Activated naive CD8-positive, alpha-beta T cell treated with anti-CD3 and anti-CD28 coated beads for 36 hours (primary cell): ENCODE measurements at regions not wholly inside any gene's neighbourhood (a gene's known extent, or its start where the extent isn't known, plus 50 kb on each side); places are given as distances from the start of the nearest gene placed in this dataset.

Experiments
- DNase-seq: peaks from one replicate; pipeline ENCODE4 v3.0.0; 2021
- H3K27ac Mint-ChIP-seq: one replicate; pipeline ENCODE4 v1.8.0; 2022; ENCODE audit warnings: mild to moderate bottlenecking, moderate library complexity, mixed read lengths
- H3K27me3 Mint-ChIP-seq: one replicate; pipeline ENCODE4 v1.8.0; 2022; ENCODE audit warnings: mild to moderate bottlenecking, mixed read lengths
- H3K36me3 Mint-ChIP-seq: one replicate; pipeline ENCODE4 v1.8.0; 2021; ENCODE audit warnings: mild to moderate bottlenecking, mixed read lengths
- H3K4me1 Mint-ChIP-seq: one replicate; pipeline ENCODE4 v1.8.0; 2021; ENCODE audit warnings: mixed read lengths
- H3K4me3 Mint-ChIP-seq: one replicate; pipeline ENCODE4 v1.8.0; 2022; ENCODE audit warnings: mild to moderate bottlenecking, moderate library complexity, mixed read lengths
- H3K9me3 Mint-ChIP-seq: one replicate; pipeline ENCODE4 v1.8.0; 2022; ENCODE audit warnings: mixed read lengths

GRCh38 chr11:103699216-103699615 lies 337.2 kb upstream of the DDI1 start:
- Mint-ChIP-seq H3K27ac (no peak overlapping the region), H3K36me3 (no peaks in the 10 kb centered on the region), H3K4me3 (no peak overlapping the region), H3K9me3 (peaks cover 3% of the 10 kb centered on the region), H3K4me1 (no peaks in the 10 kb centered on the region), H3K27me3 (no peaks in the 10 kb centered on the region)
- DNase-seq = no peak

- no peak overlapping the region for H3K4me3 Mint-ChIP-seq
These were observed 336.8 kb upstream of the DDI1 start for GRCh38 chr11:103699656-103700055.

GRCh38 chr11:103700622-103701021 lies 335.8 kb upstream of the DDI1 start:
- H3K4me3 Mint-ChIP-seq = no peak overlapping the region
- H3K9me3 Mint-ChIP-seq = peaks cover 3% of the 10 kb centered on the region
- no peaks in the 10 kb centered on the region for H3K27me3 Mint-ChIP-seq
- H3K27ac Mint-ChIP-seq = no peak overlapping the region
- no peak for DNase-seq
- H3K4me1 Mint-ChIP-seq = no peaks in the 10 kb centered on the region
- H3K36me3 Mint-ChIP-seq = no peaks in the 10 kb centered on the region

More at GRCh38 chr11:103699656-103700055, 336.8 kb upstream of the DDI1 start:
- Mint-ChIP-seq H3K4me1 (no peaks in the 10 kb centered on the region), H3K36me3 (no peaks in the 10 kb centered on the region), H3K27ac (no peak overlapping the region), H3K9me3 (peaks cover 3% of the 10 kb centered on the region), H3K27me3 (no peaks in the 10 kb centered on the region)
- DNase-seq = no peak

- H3K27me3 Mint-ChIP-seq = no peaks in the 10 kb centered on the region
- no peak overlapping the region for H3K4me3 Mint-ChIP-seq
- H3K27ac Mint-ChIP-seq = no peak overlapping the region
- H3K9me3 Mint-ChIP-seq = no peaks in the 10 kb centered on the region
- DNase-seq = no peak
- no peaks in the 10 kb centered on the region for H3K4me1 Mint-ChIP-seq
- no peaks in the 10 kb centered on the region for H3K36me3 Mint-ChIP-seq
These were observed 333.0 kb upstream of the DDI1 start for GRCh38 chr11:103703437-103703836.

- H3K4me1 Mint-ChIP-seq = no peaks in the 10 kb centered on the region
- no peak overlapping the region for H3K27ac Mint-ChIP-seq
- H3K4me3 Mint-ChIP-seq = no peak overlapping the region
- no peaks in the 10 kb centered on the region for H3K27me3 Mint-ChIP-seq
- DNase-seq = no peak
- peaks cover 2% of the 10 kb centered on the region for H3K9me3 Mint-ChIP-seq
- H3K36me3 Mint-ChIP-seq = no peaks in the 10 kb centered on the region
These were observed 332.5 kb upstream of the DDI1 start for GRCh38 chr11:103703954-103704353.

- peaks cover 2% of the 10 kb centered on the region for H3K9me3 Mint-ChIP-seq
- no peaks in the 10 kb centered on the region for H3K27me3 Mint-ChIP-seq
- H3K4me1 Mint-ChIP-seq = no peaks in the 10 kb centered on the region
- no peaks in the 10 kb centered on the region for H3K36me3 Mint-ChIP-seq
- no peak for DNase-seq
- H3K4me3 Mint-ChIP-seq = no peak overlapping the region
- no peak overlapping the region for H3K27ac Mint-ChIP-seq
These were observed 330.8 kb upstream of the DDI1 start for GRCh38 chr11:103705642-103706041.

- H3K27me3 Mint-ChIP-seq = no peaks in the 10 kb centered on the region
These were observed 327.1 kb upstream of the DDI1 start for GRCh38 chr11:103709371-103709770.

GRCh38 chr11:103714246-103714645 lies 322.2 kb upstream of the DDI1 start:
- Mint-ChIP-seq H3K27ac (no peak overlapping the region), H3K4me3 (no peak overlapping the region), H3K36me3 (no peaks in the 10 kb centered on the region), H3K9me3 (no peaks in the 10 kb centered on the region), H3K4me1 (no peaks in the 10 kb centered on the region), H3K27me3 (no peaks in the 10 kb centered on the region)
- DNase-seq = no peak

More at GRCh38 chr11:103709371-103709770, 327.1 kb upstream of the DDI1 start:
- H3K4me1 Mint-ChIP-seq = no peaks in the 10 kb centered on the region
- H3K9me3 Mint-ChIP-seq = peaks cover 2% of the 10 kb centered on the region
- H3K36me3 Mint-ChIP-seq = no peaks in the 10 kb centered on the region
- DNase-seq = no peak
- H3K27ac Mint-ChIP-seq = no peak overlapping the region
- no peak overlapping the region for H3K4me3 Mint-ChIP-seq

GRCh38 chr11:103716363-103716762 lies 320.1 kb upstream of the DDI1 start:
- DNase-seq = no peak
- Mint-ChIP-seq H3K27ac (no peak overlapping the region), H3K9me3 (no peaks in the 10 kb centered on the region), H3K27me3 (no peaks in the 10 kb centered on the region), H3K36me3 (no peaks in the 10 kb centered on the region), H3K4me1 (no peaks in the 10 kb centered on the region), H3K4me3 (no peak overlapping the region)

- no peak for DNase-seq
- Mint-ChIP-seq H3K36me3 (no peaks in the 10 kb centered on the region), H3K4me3 (no peak overlapping the region), H3K4me1 (no peaks in the 10 kb centered on the region), H3K27ac (no peak overlapping the region), H3K27me3 (no peaks in the 10 kb centered on the region), H3K9me3 (peaks cover 17% of the 10 kb centered on the region)
These were observed 309.2 kb upstream of the DDI1 start for GRCh38 chr11:103727262-103727661.

- H3K36me3 Mint-ChIP-seq = no peaks in the 10 kb centered on the region
- no peak overlapping the region for H3K4me3 Mint-ChIP-seq
- H3K27ac Mint-ChIP-seq = no peak overlapping the region
- no peak for DNase-seq
- no peaks in the 10 kb centered on the region for H3K27me3 Mint-ChIP-seq
- H3K4me1 Mint-ChIP-seq = no peaks in the 10 kb centered on the region
- peaks cover 17% of the 10 kb centered on the region for H3K9me3 Mint-ChIP-seq
These were observed 306.8 kb upstream of the DDI1 start for GRCh38 chr11:103729617-103730016.

GRCh38 chr11:103730131-103730940 lies 306.1 kb upstream of the DDI1 start:
- no peaks in the 10 kb centered on the region for H3K36me3 Mint-ChIP-seq
- no peak overlapping the region for H3K27ac Mint-ChIP-seq
- no peak overlapping the region for H3K4me3 Mint-ChIP-seq
- peaks cover 13% of the 10 kb centered on the region for H3K9me3 Mint-ChIP-seq
- no peak for DNase-seq
- H3K4me1 Mint-ChIP-seq = no peaks in the 10 kb centered on the region
- no peaks in the 10 kb centered on the region for H3K27me3 Mint-ChIP-seq

GRCh38 chr11:103731670-103732069 lies 304.8 kb upstream of the DDI1 start:
- Mint-ChIP-seq H3K9me3 (peaks cover 8% of the 10 kb centered on the region), H3K4me1 (no peaks in the 10 kb centered on the region), H3K27ac (no peak overlapping the region), H3K4me3 (no peak overlapping the region), H3K36me3 (no peaks in the 10 kb centered on the region), H3K27me3 (no peaks in the 10 kb centered on the region)
- no peak for DNase-seq

- H3K4me1 Mint-ChIP-seq = no peaks in the 10 kb centered on the region
- DNase-seq = no peak
- H3K27me3 Mint-ChIP-seq = no peaks in the 10 kb centered on the region
- H3K9me3 Mint-ChIP-seq = peaks cover 2% of the 10 kb centered on the region
- no peaks in the 10 kb centered on the region for H3K36me3 Mint-ChIP-seq
- no peak overlapping the region for H3K4me3 Mint-ChIP-seq
- H3K27ac Mint-ChIP-seq = no peak overlapping the region
These were observed 302.6 kb upstream of the DDI1 start for GRCh38 chr11:103733889-103734288.

GRCh38 chr11:103735497-103736032 lies 300.9 kb upstream of the DDI1 start:
- Mint-ChIP-seq H3K27me3 (no peaks in the 10 kb centered on the region), H3K27ac (no peak overlapping the region), H3K4me1 (peaks cover 2% of the 10 kb centered on the region), H3K4me3 (no peak overlapping the region), H3K36me3 (no peaks in the 10 kb centered on the region), H3K9me3 (peaks cover 2% of the 10 kb centered on the region)
- DNase-seq = no peak
